Caco-2 (cell line): ENCODE measurements at regions not wholly inside any gene's neighbourhood (a gene's known extent, or its start where the extent isn't known, plus 50 kb on each side); places are given as distances from the start of the nearest gene placed in this dataset.
A peak's percentile ranks its signal among the peaks of the same experiment; 100 is the strongest.

ENCODE experiments used
- BruUV-seq: library from RNA; stranded (reverse); fragments of 400-500 nt; replicated peaks from 2 replicates; lab custom pipeline; 2021; lab: Mats Ljungman, UMichigan
- CTCF ChIA-PET: fragments of 300-600 bp; sonication (Branson Sonifier 250); formaldehyde crosslinking; loops from one replicate; lab custom pipeline; 2022; ENCODE audit warnings: antibody characterized with exemption; lab: Charles Lee
- POLR2A ChIA-PET: fragments of 300-600 bp; sonication (Branson Sonifier 250); formaldehyde crosslinking; loops from one replicate; lab custom pipeline; 2022; ENCODE audit warnings: antibody characterized with exemption; lab: Charles Lee
- DNase-seq, 2 experiments: peaks; one replicate each; pipeline versions ENCODE4 v3.0.0 to v3.0.0-alpha.2; 2020 to 2022
- H3K27me3 ChIP-seq: replicated peaks from 2 replicates; pipeline ENCODE4 v1.6.0; 2011; ENCODE audit warnings: low read length; ENCODE audit not compliant: control insufficient read depth, insufficient read depth
- H3K36me3 ChIP-seq: 2 replicates; pipeline ENCODE4 v1.5.1; 2011; ENCODE audit warnings: low read length; ENCODE audit not compliant: control insufficient read depth, insufficient read depth
- H3K4me1 ChIP-seq: fragments of 250-450 bp; sonication (Bioruptor Pico); 2 replicates; pipeline ENCODE4 v1.5.1; 2020; ENCODE audit warnings: mild to moderate bottlenecking
- H3K4me3 ChIP-seq: 2 replicates; pipeline ENCODE4 v1.5.1; 2011; ENCODE audit warnings: low read depth, mild to moderate bottlenecking, control low read depth, low read length
- H3K9me3 ChIP-seq: fragments of 250-450 bp; sonication (Bioruptor Pico); 2 replicates; pipeline ENCODE4 v1.5.1; 2020; ENCODE audit warnings: mild to moderate bottlenecking, moderate library complexity
- H3K27ac Mint-ChIP-seq: one replicate; pipeline ENCODE4 v1.8.0; 2022; ENCODE audit warnings: mixed read lengths; ENCODE audit not compliant: unreplicated experiment
- H3K27me3 Mint-ChIP-seq: one replicate; pipeline ENCODE4 v1.8.0; 2022; ENCODE audit warnings: mixed read lengths; ENCODE audit not compliant: insufficient read depth, unreplicated experiment
- H3K36me3 Mint-ChIP-seq: one replicate; pipeline ENCODE4 v1.8.0; 2022; ENCODE audit warnings: mild to moderate bottlenecking, mixed read lengths; ENCODE audit not compliant: insufficient read depth, unreplicated experiment
- H3K4me1 Mint-ChIP-seq: one replicate; pipeline ENCODE4 v1.8.0; 2022; ENCODE audit warnings: low read depth, mixed read lengths; ENCODE audit not compliant: unreplicated experiment
- H3K4me3 Mint-ChIP-seq: one replicate; pipeline ENCODE4 v1.8.0; 2022; ENCODE audit warnings: mild to moderate bottlenecking, moderate library complexity, mixed read lengths; ENCODE audit not compliant: unreplicated experiment
- H3K9me3 Mint-ChIP-seq: one replicate; pipeline ENCODE4 v1.8.0; 2022; ENCODE audit warnings: mixed read lengths; ENCODE audit not compliant: unreplicated experiment
- intact Hi-C: fragments of 100-400 bp; cut with micrococcal nuclease; formaldehyde crosslinking; loops from one replicate; pipeline ENCODE4 v1.10.0; 2022; ENCODE audit not compliant: unreplicated experiment
- TF ChIP-seq, protein P1 (sequence below), 2 experiments: fragments of 200-600 bp in 1 of 2; IDR thresholded peaks; 1 replicate in 1 of 2; 2 replicates in 1 of 2; pipeline versions ENCODE4 v1.5.1 to v1.8.0; 2011 to 2022; ENCODE audit warnings: antibody characterized with exemption in 1 of 2, control low read depth in 1 of 2, inconsistent platforms in 1 of 2, low read depth in 1 of 2, low read length in 1 of 2, mild to moderate bottlenecking in 1 of 2, moderate library complexity in 1 of 2; ENCODE audit not compliant: insufficient read depth in 1 of 2, severe bottlenecking in 1 of 2, unreplicated experiment in 1 of 2

- DNase-seq, result no peak
- H3K4me1 ChIP-seq, result no peaks in the 10 kb centered on the region
- POLR2A ChIA-PET, result no interaction called here
- no peak overlapping the region for H3K4me3 ChIP-seq
- no peaks in the 10 kb centered on the region for H3K27me3 ChIP-seq
- Mint-ChIP-seq H3K4me1 (no peaks in the 10 kb centered on the region), H3K36me3 (no peaks in the 10 kb centered on the region), H3K27me3 (peaks cover 14% of the 10 kb centered on the region), H3K4me3 (no peak overlapping the region), H3K27ac (no peak overlapping the region), H3K9me3 (no peaks in the 10 kb centered on the region)
- TF ChIP-seq, protein P1, sequence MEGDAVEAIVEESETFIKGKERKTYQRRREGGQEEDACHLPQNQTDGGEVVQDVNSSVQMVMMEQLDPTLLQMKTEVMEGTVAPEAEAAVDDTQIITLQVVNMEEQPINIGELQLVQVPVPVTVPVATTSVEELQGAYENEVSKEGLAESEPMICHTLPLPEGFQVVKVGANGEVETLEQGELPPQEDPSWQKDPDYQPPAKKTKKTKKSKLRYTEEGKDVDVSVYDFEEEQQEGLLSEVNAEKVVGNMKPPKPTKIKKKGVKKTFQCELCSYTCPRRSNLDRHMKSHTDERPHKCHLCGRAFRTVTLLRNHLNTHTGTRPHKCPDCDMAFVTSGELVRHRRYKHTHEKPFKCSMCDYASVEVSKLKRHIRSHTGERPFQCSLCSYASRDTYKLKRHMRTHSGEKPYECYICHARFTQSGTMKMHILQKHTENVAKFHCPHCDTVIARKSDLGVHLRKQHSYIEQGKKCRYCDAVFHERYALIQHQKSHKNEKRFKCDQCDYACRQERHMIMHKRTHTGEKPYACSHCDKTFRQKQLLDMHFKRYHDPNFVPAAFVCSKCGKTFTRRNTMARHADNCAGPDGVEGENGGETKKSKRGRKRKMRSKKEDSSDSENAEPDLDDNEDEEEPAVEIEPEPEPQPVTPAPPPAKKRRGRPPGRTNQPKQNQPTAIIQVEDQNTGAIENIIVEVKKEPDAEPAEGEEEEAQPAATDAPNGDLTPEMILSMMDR (IDR thresholded peaks at IDR 0.05; ENCODE audit: insufficient read depth in 1 of 2, low read depth in 1 of 2, low read length in 1 of 2, severe bottlenecking in 1 of 2, unreplicated experiment in 1 of 2), result no peak
- CTCF ChIA-PET, result no interaction called here
- H3K9me3 ChIP-seq, result no peaks in the 10 kb centered on the region
- H3K36me3 ChIP-seq, result no peaks in the 10 kb centered on the region
- no TSS peak for BruUV-seq
- intact Hi-C loops, result no loop called here
Observed at GRCh38 chr1:112056354-112056753, 66.9 kb upstream of the KCND3 start.

DNA sequence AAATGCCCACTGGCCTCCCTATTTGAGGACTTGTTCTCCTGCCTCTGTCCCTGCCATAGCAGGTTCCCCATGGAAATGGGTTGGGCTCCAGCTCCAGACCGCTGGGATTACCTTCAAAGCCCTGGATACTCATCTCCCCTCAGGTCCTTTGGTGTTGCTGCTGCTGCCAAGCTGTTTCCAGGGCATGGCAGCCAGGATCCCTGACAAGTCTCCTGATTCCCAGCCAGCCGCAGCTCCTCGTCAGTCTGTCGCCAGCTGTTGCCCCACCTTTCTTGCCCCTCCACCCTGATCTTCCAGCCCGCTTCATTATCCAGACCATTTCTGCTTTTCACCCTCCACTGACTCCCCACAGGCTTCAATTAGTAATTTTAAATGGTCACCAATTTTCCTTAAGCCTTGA, 68.3 kb upstream of the KCND3 start:
- no TSS peak for BruUV-seq
- no peaks in the 10 kb centered on the region for H3K4me1 Mint-ChIP-seq
- no peaks in the 10 kb centered on the region for H3K9me3 Mint-ChIP-seq
- intact Hi-C loops, result no loop called here
- H3K36me3 ChIP-seq, result no peaks in the 10 kb centered on the region
- peaks cover 15% of the 10 kb centered on the region for H3K27me3 Mint-ChIP-seq
- TF ChIP-seq, protein P1 (IDR thresholded peaks at IDR 0.05; ENCODE audit: insufficient read depth in 1 of 2, low read depth in 1 of 2, low read length in 1 of 2, severe bottlenecking in 1 of 2, unreplicated experiment in 1 of 2), result no peak
- DNase-seq, result no peak
- H3K27me3 ChIP-seq, result no peaks in the 10 kb centered on the region; the same call in 1 of the 2 replicates
- H3K27ac Mint-ChIP-seq, result no peak overlapping the region
- H3K9me3 ChIP-seq, result no peaks in the 10 kb centered on the region
- CTCF ChIA-PET, result no interaction called here
- H3K4me3 Mint-ChIP-seq, result no peak overlapping the region
- POLR2A ChIA-PET, result no interaction called here
- H3K4me1 ChIP-seq, result no peaks in the 10 kb centered on the region
- no peak overlapping the region for H3K4me3 ChIP-seq
- H3K36me3 Mint-ChIP-seq, result no peaks in the 10 kb centered on the region

DNA sequence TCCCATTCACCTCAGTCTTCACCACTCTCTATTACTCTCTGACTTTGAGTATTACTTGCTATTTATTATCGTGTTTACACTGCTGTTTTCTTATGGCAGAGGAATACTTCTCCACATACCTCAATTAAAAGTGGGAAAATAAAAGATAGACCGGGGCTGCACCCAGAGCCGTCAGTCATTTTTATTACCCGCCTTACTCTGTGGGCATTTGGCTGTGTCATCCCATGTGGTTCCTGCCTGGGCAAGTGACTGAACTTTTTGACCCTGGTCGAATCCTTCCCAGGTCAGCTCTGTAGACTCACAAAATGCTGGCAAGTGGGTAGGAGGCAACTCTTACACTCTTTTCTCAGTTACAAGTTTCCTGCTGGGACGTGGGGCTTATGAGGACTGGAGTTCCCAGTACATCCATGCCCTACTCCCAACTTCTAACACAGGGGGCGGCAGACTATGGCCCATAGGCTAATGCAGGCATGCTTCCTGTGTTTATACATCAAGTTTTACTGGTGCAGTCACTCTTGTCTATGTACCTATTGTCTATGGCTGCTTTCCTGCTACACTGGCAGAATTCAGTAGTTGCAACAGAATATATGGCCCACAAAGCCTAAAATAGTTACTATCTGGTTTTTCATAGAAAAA, 69.5 kb upstream of the KCND3 start:
- H3K36me3 Mint-ChIP-seq, result no peaks in the 10 kb centered on the region
- ChIA-PET POLR2A (no interaction called here), CTCF (no interaction called here)
- Histone ChIP-seq H3K36me3 (no peaks in the 10 kb centered on the region), H3K4me3 (no peak overlapping the region), H3K9me3 (no peaks in the 10 kb centered on the region), H3K4me1 (no peaks in the 10 kb centered on the region), H3K27me3 (no peaks in the 10 kb centered on the region; the same call in 1 of the 2 replicates)
- peaks cover 14% of the 10 kb centered on the region for H3K27me3 Mint-ChIP-seq
- H3K27ac Mint-ChIP-seq, result no peak overlapping the region
- no peaks in the 10 kb centered on the region for H3K9me3 Mint-ChIP-seq
- TF ChIP-seq, protein P1 (IDR thresholded peaks at IDR 0.05; ENCODE audit: insufficient read depth in 1 of 2, low read depth in 1 of 2, low read length in 1 of 2, severe bottlenecking in 1 of 2, unreplicated experiment in 1 of 2), result peak in 1 of 2 experiments; percentile 4
- H3K4me3 Mint-ChIP-seq, result no peak overlapping the region
- DNase-seq, result peak in 1 of 2 experiments; percentile 1
- BruUV-seq, result no TSS peak
- intact Hi-C loops, result no loop called here
- H3K4me1 Mint-ChIP-seq, result no peaks in the 10 kb centered on the region
